Embryonic facial prominence (tissue), 1 donor: ENCODE measurements at regions not wholly inside any gene's neighbourhood (a gene's known extent, or its start where the extent isn't known, plus 50 kb on each side); places are given as distances from the start of the nearest gene placed in this dataset.
"Not testable (repeated sequence)": the region's sequence is repeated elsewhere in the genome, so short reads cannot be mapped to it uniquely, and the experiment has no call there.

Experiments used
- DNase-seq: peaks from one replicate; pipeline ENCODE4 v3.0.0-alpha.2; 2016; ENCODE audit errors: extremely low spot score

DNA sequence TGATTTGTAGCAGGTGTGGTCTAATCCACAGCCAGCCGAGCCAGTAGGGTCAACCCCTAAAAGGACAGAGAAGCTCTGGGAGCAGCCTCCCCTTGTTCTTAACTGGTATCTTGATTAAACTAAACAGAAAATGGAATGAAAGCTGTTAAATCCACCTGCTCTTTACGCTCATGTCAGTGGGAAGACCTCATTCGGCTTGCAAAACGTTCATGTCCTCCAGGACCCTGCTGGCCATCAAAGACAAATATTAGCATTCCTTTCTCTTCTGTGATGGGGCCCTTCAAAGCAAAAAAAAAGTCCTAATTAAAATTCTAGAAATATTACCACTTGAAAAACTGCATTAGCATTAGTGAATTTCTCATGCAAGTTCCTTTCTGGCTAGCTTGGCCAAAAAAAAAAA lies 355.0 kb downstream of the ANAPC1 start:
- DNase-seq, result not testable (repeated sequence)

DNA sequence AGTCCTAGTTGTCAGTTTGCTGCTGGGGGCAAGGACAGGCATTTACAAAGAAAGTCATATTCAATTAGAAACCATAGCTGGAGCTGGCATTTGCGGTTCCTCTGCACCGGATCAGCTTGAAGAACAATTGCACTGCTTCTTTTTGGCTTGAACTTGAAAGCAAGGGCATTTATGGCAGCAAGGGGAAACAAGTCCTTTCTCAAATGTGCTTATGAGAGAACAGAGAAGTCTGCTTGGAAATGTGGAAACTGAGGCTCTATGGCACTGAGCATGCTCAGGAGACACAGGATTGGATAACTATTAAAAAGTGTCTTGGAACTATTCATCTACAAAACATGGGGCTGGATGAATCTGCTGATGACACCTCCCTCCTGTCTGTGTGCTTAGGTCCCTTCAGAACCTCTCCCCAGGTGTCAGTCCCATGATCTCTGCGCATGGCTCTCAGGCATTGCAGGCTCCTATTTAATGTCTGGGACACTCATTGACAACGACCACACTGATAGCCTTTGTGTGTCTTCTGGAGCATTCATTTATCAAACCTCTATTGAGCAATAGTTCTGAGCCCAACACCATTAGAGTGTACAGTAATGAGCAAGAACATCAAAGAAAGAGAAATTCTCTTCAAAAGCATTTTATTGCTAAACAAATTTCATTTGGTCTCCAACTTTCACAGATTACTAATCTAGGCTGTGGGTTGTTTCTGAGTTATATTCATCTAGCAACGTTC lies 353.6 kb downstream of the ANAPC1 start:
- not testable (repeated sequence) for DNase-seq

DNA sequence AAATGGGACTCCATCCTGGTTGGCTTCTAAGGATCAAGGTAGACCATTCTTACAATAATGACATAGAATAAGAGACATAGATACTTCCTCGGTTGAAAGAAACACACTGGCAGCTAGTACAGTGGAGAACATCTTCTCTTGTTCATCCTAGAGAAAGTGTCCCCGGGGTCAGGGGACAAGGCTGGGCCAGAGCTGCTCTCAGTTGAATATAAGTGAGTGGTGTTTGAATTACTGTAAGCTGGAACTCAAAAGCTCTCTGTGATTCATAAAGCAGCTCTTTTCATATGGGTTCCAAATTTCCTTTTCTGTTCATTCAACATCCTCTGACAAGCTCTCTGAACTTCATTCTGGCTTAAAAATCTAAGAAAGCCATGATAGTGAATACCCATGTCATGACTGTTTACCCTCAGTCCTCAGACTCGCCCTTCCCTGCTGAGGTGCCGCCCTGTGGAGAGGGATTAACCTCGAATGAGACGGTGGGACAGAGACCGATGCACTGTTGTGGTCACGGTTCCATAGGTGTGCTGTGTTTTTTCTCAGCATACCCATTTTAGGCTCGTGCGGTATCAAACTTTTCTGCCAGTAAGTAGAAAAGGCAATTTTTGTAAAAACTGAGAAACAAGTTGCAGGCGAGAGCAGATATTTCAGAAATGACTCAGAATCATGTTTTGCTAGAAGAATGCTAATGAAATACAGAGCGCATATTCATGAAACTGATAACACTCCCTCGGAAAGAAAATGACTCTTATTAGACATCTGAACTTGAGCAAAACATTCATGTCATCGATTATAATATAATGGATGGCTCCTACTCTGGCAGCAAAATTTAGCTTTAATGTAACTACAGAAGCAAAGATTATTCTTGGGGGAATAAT lies 351.1 kb downstream of the ANAPC1 start:
- not testable (repeated sequence) for DNase-seq

DNA sequence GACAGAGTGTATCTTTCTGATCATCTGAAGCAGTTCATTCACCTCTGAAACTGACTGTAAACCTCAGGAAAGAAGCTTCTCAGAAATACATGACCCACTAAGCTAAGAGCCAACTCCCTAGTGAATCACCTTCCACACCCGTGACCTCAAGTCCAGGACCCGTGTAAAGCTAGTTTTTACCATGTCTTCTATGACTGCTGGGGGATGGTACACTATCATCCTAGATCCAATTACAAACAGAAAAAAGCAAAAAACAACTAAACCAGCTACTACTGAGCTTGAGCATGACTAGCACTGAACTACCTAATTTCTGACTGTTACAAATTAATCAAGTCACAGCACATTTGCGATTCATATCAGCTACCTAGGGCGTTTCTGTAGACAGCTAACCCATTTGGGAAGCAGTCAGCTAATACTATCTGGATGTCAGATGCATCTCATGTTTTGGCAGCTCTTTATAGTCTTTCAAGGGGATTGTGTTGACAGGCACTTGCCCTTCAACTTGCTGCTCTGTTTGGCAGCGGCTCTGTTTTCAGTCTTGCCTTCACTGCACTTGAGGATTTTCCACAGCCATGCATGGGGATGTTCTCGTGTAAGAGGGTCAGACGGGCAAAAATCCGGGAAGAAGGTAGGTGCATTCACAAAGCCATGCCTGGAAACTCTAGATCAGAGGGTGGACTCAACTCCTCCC lies 350.3 kb downstream of the ANAPC1 start:
- not testable (repeated sequence) for DNase-seq

DNA sequence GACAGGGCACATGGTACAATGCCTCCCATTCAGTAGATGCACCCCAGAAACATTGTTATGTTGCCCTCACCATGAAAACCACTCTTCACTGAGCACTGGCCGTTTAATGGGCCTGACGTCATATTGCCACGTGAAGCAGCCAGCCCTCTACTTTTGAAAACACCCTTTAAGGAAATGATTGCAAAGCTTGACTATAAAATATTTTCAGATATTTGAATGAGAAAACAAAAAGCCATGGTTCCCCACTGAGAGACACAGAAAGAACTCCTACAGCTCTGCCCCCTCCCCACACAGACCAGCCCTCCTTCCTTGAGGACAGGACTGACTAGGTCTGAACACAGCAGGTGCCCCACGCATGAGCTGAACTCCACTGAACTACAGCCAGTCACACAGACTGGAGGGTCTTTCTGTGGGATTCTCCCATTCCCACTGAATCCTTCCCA lies 349.1 kb downstream of the ANAPC1 start:
- no peak for DNase-seq

DNA sequence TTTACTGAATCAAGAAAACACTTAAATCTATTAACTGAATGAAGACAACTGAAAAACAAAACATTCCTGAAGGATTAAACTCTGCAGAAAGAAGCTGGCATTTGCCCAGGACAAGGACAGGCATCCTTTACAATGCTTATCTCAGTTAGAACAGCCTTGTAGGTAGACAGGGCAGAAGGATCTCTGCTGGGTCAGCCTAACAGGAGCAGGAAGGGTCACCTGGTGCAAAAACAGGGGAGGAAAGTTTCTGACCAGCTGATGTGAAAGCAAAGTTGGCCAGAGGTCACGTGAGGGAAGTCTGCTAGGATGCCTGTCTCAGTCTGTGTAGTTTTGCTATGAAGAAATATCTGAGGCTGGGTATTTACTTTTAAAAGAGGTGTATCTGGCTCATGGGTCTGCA lies 348.6 kb downstream of the ANAPC1 start:
- DNase-seq, result no peak

DNA sequence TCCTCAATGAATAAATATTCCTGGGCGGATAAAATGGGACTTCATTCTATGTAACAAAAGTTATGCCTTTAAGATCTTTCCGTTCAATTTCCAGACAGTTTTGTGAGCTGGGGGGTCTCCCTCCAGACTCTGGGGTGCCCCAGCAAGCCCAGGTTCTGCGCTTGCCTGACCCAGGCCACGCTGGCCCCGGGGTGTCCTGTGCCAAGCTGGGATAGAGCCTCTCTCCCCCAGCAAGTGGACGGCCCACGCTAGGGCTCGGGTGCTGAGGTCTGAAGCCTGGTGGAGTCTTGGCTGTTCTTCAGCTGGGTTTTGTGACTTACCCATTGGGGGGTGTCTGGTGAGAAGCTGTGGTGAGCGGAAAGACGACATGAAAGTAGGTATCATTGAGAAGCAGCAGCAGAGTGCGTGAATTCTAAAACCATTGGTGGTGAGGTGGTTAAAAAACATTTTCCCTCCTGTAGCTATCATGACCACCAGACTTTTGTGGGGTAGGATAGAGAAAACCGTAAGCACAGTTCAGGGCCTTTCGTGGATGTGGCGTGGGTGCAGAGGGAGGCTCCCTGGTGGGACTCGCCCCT lies 346.8 kb downstream of the ANAPC1 start:
- no peak for DNase-seq

DNA sequence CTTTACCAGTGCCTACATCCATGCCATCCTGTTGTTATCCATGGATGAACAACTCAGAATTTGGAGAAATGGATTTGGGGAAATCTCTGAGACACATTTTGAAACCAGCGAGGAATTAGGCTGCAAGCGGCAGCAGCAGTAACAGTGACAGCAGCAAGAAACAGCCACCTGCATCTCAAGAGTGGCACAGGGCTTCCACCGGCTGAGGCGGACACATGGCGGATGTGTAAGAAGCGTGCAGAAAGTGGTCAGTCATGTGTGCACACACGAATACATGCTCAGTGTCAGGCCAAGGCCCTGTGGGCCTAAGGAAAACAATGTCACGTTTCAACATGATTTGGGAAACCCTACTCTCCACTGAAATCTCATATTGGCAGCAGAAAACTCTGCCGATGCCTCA lies 344.0 kb downstream of the ANAPC1 start:
- DNase-seq, result not testable (repeated sequence)

DNA sequence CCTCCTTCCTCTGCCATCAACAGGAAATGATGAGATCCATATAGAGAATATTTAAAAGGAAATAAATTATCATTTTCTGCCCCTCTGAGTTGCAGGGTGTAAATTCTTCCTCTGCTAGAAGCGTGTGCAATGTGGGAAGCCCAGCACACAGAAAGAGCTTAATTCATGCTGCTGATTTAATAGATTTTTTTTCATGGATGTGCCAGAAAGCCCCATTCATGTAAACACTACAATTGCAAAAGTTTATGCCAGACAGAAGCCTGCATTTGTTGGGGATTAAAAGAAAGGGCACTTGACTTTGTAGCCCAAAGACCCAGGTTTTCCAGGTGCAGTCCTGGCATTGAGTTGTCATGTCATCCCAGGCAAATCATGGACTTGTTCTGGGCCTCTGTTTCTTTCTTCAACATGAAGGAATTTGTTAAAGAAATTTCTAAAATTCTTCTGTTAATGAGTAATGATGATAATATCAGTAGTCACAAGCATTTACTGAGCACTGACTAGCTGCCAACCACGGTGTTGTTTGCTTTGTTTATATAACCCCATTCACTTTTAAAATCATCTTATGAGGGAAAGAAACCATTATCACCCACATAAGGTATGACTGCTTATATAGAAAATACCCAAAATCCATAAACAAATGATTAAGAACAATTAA lies 341.7 kb downstream of the ANAPC1 start:
- DNase-seq, result not testable (repeated sequence)

DNA sequence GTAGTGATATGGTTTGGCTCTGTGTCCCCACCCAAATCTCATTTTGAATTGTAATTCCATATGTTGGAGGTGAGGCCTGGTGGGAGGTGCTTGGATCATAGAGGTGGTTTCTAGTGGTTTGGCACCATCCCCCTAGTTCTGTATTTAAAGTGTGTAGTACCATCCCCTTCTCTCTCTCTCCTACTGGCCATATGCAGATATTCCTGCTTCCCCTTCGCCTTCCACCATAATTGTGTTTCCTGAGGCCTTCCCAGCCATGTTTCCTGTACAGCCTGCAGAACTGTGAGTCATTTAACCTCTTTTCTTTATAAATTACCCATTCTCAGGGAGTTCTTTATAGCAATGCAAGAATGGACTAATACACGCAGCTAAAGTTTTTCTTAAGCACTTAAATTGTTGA lies 340.0 kb downstream of the ANAPC1 start:
- DNase-seq, result not testable (repeated sequence)

DNA sequence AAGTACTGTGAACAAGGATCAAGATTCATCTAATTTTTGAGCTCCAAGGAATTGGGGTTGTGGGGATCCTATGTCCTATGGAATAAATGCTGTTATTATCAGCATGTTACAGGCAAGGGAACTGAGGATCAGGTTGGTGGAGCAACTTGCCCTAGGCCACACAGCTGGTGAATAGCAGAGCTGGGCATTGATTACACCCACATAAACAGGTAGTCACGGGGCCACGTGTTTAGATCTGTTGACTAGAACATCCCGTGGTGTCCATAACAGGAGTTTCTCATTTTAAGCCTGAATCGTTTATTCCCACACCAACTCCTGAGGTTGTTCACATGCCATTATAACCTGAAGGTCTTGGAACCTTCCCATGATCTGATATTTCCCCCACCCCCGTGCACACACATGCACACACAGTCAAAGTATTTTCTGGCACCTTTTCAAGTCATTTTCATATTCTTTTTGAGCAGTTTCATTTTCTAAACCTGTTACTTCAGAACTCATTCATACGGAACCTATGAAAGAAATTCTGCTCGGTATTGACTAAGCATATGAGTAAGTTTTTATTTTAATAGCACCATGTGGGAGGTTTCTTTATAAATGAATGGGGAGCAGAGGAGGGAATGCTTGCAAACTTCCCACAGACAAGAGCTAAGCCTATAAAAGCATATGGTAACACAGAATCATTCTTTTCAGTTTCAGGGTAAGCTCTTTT lies 338.1 kb downstream of the ANAPC1 start:
- not testable (repeated sequence) for DNase-seq

DNA sequence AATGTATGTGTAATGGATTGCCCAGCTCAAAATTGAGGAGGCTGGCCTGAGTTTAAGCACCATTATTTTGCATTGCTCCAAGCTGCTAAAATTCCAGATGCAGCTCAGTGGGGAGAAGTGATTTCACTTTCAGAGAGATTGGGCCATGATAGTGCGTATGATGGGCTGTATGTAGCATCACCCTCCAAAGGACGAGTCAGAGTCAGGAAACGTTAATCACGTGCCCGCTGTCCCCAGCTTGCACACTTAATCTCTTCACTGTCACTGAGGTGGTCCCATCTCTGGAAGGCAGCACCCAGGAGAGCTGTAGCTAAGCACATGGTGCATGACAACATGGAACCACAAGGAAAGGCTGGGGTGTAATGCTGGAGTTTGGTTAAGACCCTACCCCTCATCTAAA lies 337.4 kb downstream of the ANAPC1 start:
- not testable (repeated sequence) for DNase-seq

DNA sequence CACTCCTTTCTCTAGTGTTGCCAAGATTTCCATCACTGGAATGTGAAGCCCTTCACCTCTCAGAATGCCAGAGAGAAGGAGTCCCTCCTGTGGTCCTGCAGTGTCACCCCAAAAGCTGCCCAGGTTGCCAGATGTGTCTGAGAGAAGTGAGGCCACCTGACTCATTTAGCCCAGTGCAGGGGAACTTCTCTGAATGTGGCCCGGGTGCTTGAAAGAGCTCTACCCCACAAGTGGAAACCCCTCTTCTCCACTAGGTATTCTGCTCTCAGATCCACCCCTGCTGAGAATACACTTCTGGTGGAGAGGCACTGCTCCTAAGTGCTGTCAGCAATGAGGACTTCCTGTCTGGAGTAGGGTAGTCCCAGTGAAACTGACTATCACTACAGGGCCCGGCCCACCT lies 334.8 kb downstream of the ANAPC1 start:
- not testable (repeated sequence) for DNase-seq

DNA sequence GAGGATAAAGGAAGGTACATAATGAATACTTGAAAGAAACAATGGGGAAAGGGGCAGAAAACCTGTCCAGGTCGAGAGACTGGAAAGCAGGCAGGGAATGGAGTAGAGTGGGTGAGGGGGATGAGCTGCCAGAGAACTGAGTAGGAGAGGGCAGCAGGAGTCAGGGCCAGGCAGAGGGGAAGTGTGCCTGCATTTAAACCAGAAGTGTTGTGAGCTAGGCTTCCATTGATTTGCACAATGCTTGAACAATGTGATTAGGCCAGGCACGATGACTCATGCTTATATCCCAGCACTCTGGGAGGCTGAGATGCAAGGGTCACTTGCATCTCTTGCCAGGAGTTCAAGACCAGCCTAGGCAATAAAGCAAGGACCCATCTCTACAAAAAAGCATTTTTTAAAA lies 332.6 kb downstream of the ANAPC1 start:
- not testable (repeated sequence) for DNase-seq

DNA sequence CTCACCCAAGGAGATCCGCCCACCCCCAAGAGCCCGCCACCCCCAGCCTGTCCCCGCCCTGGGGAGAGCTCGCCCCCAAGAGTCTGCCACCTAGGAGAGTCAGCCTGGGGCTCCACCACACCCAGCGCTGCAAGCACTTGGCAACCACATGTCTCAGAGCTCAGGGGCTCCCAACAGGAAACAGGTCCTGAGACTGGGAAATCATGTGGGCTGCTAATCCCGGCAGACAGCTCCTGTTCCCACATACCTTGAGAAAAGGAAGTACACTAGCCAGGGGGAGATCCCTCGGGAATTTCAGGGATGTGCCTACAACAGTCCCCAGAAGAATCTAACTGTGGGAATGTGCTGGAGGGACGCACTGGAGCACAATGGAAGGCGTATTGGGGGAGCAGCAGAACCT lies 331.4 kb downstream of the ANAPC1 start:
- not testable (repeated sequence) for DNase-seq

DNA sequence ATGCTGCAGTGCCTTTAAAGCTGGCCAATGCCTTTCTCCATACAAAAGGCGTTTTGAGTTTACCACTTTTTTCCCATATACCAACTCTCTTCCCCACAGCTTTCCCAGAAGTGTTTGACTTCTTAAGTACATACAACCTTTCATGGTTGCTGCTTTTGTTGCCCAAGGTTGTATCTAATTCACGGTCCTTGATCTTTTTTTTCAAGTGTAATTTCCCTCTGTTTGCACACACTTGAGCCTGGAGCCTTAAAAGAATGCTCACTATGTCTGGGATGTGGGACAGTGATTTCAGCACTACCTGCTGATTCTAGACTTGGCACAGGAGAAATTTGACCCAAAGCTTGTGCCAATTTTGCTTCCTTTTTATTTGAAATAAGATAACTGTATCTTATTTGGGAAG lies 324.7 kb downstream of the ANAPC1 start:
- not testable (repeated sequence) for DNase-seq

DNA sequence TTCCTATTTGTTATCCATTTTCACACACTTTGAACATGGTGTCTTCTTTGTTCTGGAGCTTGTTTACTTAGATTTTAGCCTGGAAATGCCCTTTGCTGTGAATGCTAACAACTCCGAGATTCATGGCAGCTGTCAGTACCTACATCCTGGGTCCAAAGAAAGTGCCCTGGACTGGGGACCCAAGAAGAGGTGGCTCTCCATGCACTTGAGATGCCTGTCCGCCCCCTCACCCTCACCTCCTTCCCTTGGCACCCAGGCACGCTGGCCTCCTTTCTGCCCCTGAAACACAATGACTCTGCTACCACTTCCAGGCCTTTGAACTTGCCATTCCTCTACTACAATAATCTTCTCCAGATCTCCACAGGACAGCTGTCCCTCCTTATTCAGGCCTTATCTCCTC lies 324.2 kb downstream of the ANAPC1 start:
- not testable (repeated sequence) for DNase-seq

DNA sequence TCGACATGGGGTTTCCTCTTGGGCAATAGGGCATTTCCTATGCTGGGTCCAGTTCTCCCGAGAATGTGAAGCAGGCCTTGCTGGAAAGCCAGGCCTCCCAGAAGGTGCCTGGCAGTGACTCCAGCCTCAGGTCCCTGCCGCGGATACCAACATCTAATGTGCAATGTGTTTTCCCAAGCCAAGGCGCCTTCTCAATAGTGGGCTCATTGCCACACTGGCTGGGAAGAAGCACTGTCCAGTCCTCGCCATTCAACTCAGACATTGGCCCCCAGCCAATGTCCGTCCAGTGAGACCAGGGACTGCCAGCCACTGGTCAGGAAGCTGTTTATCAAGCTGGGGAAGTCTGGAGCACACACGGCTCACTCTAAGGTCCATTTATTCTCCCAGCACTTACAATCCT lies 317.9 kb downstream of the ANAPC1 start:
- not testable (repeated sequence) for DNase-seq

DNA sequence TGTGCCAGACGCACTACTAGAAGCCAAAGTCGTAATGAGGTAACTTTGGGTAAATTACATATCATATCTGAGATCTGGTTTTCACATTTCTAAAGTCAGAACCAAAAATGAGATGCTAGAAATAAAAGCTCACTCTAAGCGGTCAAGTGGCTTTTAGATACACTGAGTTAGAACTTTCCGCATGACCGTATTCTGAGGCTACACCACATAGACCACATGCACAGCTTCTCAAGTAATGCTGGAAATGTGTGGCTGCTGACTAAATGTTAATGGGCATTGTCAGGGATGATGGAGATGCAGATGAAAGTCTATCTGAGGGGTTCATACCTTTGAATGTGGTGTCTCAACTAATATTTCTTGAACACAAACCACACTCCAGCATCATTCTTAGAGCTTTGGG lies 316.8 kb downstream of the ANAPC1 start:
- not testable (repeated sequence) for DNase-seq

DNA sequence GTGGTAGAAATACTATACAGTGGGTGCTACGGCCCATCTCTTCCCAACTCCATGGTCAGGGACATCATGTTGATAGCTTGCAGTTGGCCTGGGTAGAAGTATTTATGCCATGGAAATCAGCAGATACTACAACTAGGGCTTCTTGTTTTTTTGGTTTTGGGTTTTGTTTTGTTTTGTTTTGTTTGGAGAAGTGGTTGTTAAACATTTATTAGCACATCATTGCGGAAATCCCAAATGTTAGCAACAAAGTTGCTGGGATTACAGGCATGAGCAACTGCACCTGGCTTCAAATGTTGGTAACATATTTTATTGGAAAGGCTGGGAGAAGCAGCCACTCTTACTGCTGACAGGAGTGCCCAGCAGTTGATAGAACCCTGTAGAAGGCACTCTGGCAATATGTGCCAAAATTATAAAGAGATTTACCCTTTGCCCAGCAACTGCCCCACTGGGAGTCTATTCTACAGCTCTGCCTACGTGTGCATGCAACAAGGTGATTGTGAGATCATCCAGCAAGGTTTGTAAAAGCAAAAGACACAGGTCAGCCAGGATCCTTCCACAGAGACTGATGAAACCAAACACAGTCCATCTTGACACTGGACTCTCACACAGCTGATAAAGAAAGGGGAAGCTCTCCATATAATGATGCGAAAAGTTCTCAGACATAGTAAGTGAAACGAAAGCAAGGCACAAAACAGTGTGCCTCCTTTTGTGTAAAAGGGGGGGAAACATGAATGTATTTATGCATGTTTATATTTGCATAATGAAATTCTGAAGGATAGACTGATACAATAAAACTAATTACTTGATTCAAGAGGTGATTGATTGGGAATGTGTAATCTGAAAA lies 314.4 kb downstream of the ANAPC1 start:
- DNase-seq, result not testable (repeated sequence)
